OCI-LY3 (cell line): ENCODE measurements at regions not wholly inside any gene's neighbourhood (a gene's known extent, or its start where the extent isn't known, plus 50 kb on each side); places are given as distances from the start of the nearest gene placed in this dataset.

Experiments used
- H2AFZ ChIP-seq: fragments of 200-600, 300-600 bp; shearing (Covaris generic); 2 replicates; pipeline ENCODE4 v1.6.0; 2014; ENCODE audit warnings: antibody characterized with exemption, low read depth, low read length
- H3K27ac ChIP-seq: fragments of 200-600, 300-600 bp; sonication (generic); 2 replicates; pipeline ENCODE4 v1.5.1; 2014; ENCODE audit warnings: mild to moderate bottlenecking, low read length, moderate library complexity, mixed read lengths
- H3K27me3 ChIP-seq: fragments of 200-600, 300-600 bp; sonication (generic); 2 replicates; pipeline ENCODE4 v1.6.1; 2014; ENCODE audit warnings: low read depth, low read length, mixed read lengths
- H3K36me3 ChIP-seq: fragments of 200-600, 300-600 bp; sonication (generic); replicated peaks from 2 replicates; pipeline ENCODE3; 2014; ENCODE audit warnings: low read depth, low read length, mixed read lengths
- H3K4me1 ChIP-seq: fragments of 300-600, 200-600 bp; sonication (generic); 2 replicates; pipeline ENCODE4 v1.6.1; 2014; ENCODE audit warnings: low read length, mixed read lengths
- H3K4me2 ChIP-seq: fragments of 200-600, 300-600 bp; sonication (generic); 2 replicates; pipeline ENCODE4 v1.6.1; 2014; ENCODE audit warnings: low read length, mixed read lengths
- H3K4me3 ChIP-seq: fragments of 300-600, 200-600 bp; sonication (generic); 2 replicates; pipeline ENCODE4 v1.5.1; 2014; ENCODE audit warnings: antibody characterized with exemption, mild to moderate bottlenecking, low read length, moderate library complexity
- H3K79me2 ChIP-seq: fragments of 300-600, 200-600 bp; shearing (Covaris generic); 2 replicates; pipeline ENCODE4 v1.6.1; 2014; ENCODE audit warnings: mild to moderate bottlenecking, low read length, mixed read lengths
- H3K9ac ChIP-seq: fragments of 300-600, 200-600 bp; shearing (Covaris generic); 2 replicates; pipeline ENCODE4 v1.6.0; 2014; ENCODE audit warnings: mild to moderate bottlenecking, low read length, moderate library complexity
- H3K9me3 ChIP-seq: fragments of 200-600, 300-600 bp; shearing (Covaris generic); 2 replicates; pipeline ENCODE4 v1.6.1; 2014; ENCODE audit warnings: low read length, mixed read lengths; ENCODE audit not compliant: insufficient read depth
- H4K20me1 ChIP-seq: fragments of 200-600, 300-600 bp; sonication (generic); 2 replicates; pipeline ENCODE4 v1.6.1; 2016; ENCODE audit warnings: low read length, mixed read lengths; ENCODE audit not compliant: insufficient read depth
- CTCF ChIP-seq: fragments of 200-600, 300-600 bp; sonication (generic); IDR thresholded peaks from 2 replicates; pipeline ENCODE4 v1.5.1; 2014; ENCODE audit warnings: antibody characterized with exemption, low read length, low read depth
- EZH2phosphoT487 ChIP-seq: fragments of 200-600 bp; shearing (Covaris generic); IDR thresholded peaks from 2 replicates; pipeline ENCODE4 v1.6.1; 2018; ENCODE audit warnings: antibody characterized with exemption, mixed run types, low read depth

- TF ChIP-seq CTCF (no peak), EZH2phosphoT487 (no peak)
- H3K36me3 ChIP-seq: no peaks in the 10 kb centered on the region
- no peak overlapping the region for H3K27ac ChIP-seq
- H3K27me3 ChIP-seq: 0 out of 2 replicates have a peak, but pooled peaks cover 8% of the 10 kb centered on the region
- H4K20me1 ChIP-seq: no peaks in the 10 kb centered on the region
- no peak overlapping the region for H3K4me3 ChIP-seq
- H3K9ac ChIP-seq: no peak overlapping the region
- H3K79me2 ChIP-seq: no peaks in the 10 kb centered on the region
- no peak overlapping the region for H2AFZ ChIP-seq
- no peaks in the 10 kb centered on the region for H3K9me3 ChIP-seq
- no peaks in the 10 kb centered on the region for H3K4me1 ChIP-seq
- no peak overlapping the region for H3K4me2 ChIP-seq
Measured at GRCh38 chr10:29068302-29068701, 220.6 kb upstream of the LYZL1 start.

- no peaks in the 10 kb centered on the region for H3K4me1 ChIP-seq
- TF ChIP-seq CTCF (no peak), EZH2phosphoT487 (no peak)
- H3K4me2 ChIP-seq: no peak overlapping the region
- H3K27ac ChIP-seq: no peak overlapping the region
- H3K27me3 ChIP-seq: 0 out of 2 replicates have a peak, but pooled peaks cover 8% of the 10 kb centered on the region
- no peaks in the 10 kb centered on the region for H3K36me3 ChIP-seq
- H2AFZ ChIP-seq: no peak overlapping the region
- no peaks in the 10 kb centered on the region for H3K79me2 ChIP-seq
- no peaks in the 10 kb centered on the region for H4K20me1 ChIP-seq
- H3K9me3 ChIP-seq: no peaks in the 10 kb centered on the region
- H3K4me3 ChIP-seq: no peak overlapping the region
- H3K9ac ChIP-seq: no peak overlapping the region
Measured at GRCh38 chr10:29068966-29069365, 219.9 kb upstream of the LYZL1 start.

- H3K9me3 ChIP-seq: no peaks in the 10 kb centered on the region
- no peak for TF ChIP-seq EZH2phosphoT487
- no peak for TF ChIP-seq CTCF
- H3K27me3 ChIP-seq: 0 out of 2 replicates have a peak, but pooled peaks cover 8% of the 10 kb centered on the region
- no peaks in the 10 kb centered on the region for H3K36me3 ChIP-seq
- H3K27ac ChIP-seq: no peak overlapping the region
- H3K4me1 ChIP-seq: no peaks in the 10 kb centered on the region
- no peaks in the 10 kb centered on the region for H3K79me2 ChIP-seq
- H2AFZ ChIP-seq: no peak overlapping the region
- no peak overlapping the region for H3K4me2 ChIP-seq
- no peak overlapping the region for H3K9ac ChIP-seq
- no peaks in the 10 kb centered on the region for H4K20me1 ChIP-seq
- no peak overlapping the region for H3K4me3 ChIP-seq
Measured at GRCh38 chr10:29069941-29070340, 218.9 kb upstream of the LYZL1 start.

GRCh38 chr10:29078919-29079318 lies 210.0 kb upstream of the LYZL1 start:
- no peak overlapping the region for H3K27ac ChIP-seq
- H4K20me1 ChIP-seq: no peaks in the 10 kb centered on the region
- TF ChIP-seq EZH2phosphoT487 (no peak), CTCF (no peak)

More at GRCh38 chr10:29078919-29079318, 210.0 kb upstream of the LYZL1 start:
- Histone ChIP-seq H3K9ac (no peak overlapping the region), H3K79me2 (no peaks in the 10 kb centered on the region), H3K4me2 (no peak overlapping the region), H3K27me3 (no peaks in the 10 kb centered on the region), H2AFZ (no peak overlapping the region), H3K36me3 (no peaks in the 10 kb centered on the region), H3K4me1 (no peaks in the 10 kb centered on the region), H3K9me3 (no peaks in the 10 kb centered on the region), H3K4me3 (no peak overlapping the region)
